Activated CD4-positive, alpha-beta T cell treated with anti-CD3 and anti-CD28 coated beads for 48 hours (primary cell): ENCODE measurements at regions not wholly inside any gene's neighbourhood (a gene's known extent, or its start where the extent isn't known, plus 50 kb on each side); places are given as distances from the start of the nearest gene placed in this dataset.
A peak's percentile ranks its signal among the peaks of the same experiment; 100 is the strongest.

Experiments used
- DNase-seq: peaks from one replicate; pipeline ENCODE4 v3.0.0-alpha.2; 2020

DNA sequence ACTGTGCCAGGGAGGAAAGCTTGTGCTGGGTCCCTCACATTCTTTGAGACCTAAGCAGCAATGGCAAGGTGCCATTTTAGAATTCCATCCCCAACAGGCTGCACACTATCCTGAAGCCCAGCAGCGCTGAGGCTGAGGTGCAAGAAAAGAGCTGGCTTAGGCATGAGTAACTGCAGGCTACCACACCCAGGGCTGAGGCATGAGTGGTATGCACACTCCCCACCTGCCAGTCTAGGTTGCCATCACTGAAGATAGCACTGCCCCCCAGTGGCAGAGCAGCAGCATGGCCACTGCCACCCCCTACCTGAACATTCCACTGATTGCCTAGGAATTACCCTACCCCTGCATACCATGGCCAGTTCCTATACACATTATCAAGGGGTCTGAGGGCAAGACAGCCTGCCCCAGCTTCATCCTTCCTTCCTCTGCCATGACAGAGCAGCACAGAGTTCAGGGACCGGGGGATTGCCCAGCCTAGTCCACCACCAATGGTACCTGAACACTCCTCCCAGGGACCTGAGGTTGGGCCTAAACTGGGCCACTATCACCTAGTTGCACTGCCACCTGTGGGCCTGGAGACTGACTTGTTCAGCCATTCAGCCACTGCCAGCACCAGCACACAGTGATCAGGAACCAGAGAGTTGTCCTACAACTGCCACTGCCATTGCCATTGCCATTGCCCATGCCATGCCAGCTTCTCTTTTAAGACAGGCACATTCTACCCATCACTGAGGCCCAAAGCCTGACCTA lies 129.8 kb downstream of the SATB1 start:
- peak; percentile 59 for DNase-seq

- DNase-seq: no peak
Observed at GRCh38 chr3:18290157-18290556, 135.0 kb downstream of the SATB1 start.

DNA sequence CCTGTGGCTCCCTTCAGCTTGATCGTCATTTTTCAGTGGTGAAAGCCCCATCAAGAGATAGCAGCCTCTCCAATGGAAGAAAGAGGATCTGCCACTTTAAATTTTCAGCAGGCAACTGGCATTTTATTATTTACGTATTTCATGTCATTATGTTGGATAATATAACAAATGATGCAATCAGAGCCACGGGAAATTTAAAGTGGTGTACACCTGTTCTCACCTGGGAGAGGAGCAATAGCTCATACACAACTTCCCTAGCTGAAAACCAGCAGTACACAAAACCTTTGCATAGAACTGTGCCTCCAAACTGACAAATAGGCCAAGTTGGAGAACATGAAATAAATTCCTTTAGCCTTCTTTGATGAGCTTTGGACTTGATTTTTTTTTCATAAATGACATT lies 136.9 kb downstream of the SATB1 start:
- DNase-seq: no peak

DNA sequence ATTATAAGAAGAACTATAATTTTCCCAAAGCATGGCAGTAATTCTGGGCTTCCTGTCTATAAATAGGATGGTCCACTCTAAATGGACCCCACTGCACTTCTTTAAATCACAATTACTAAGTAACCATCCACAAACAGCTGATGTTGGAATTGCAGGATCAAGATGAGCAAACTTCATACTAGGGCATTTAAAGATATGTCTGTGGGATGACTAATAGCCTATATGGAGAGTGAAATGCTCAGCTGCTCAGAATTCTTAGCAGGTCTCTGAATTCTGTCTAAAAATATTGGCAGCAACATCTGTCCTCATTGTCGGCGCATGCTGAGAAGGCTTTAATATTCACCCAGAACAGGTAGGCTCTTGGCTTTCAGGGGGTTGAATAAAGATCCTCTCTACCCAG lies 140.4 kb downstream of the SATB1 start:
- no peak for DNase-seq

DNA sequence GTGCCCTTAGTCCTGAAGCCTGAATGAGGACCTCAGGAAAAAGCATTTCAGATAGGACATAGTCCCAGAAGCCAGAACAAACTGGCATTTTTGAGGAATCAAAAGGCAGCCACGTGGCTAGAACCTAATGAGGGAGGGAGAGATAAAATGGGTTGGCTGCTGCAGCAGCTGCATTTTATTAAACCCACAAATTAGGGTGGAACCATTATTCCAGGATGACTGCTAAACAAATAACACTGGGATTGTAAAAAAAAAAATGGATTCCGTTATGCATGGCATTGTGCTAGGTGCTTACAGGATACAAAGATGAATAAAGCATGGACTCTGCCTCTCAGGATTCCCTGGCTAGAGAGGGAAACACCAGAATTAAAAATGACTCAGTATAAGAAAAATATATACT lies 141.5 kb downstream of the SATB1 start:
- no peak for DNase-seq

GRCh38 chr3:18282507-18282906 lies 142.6 kb downstream of the SATB1 start:
- no peak for DNase-seq

DNA sequence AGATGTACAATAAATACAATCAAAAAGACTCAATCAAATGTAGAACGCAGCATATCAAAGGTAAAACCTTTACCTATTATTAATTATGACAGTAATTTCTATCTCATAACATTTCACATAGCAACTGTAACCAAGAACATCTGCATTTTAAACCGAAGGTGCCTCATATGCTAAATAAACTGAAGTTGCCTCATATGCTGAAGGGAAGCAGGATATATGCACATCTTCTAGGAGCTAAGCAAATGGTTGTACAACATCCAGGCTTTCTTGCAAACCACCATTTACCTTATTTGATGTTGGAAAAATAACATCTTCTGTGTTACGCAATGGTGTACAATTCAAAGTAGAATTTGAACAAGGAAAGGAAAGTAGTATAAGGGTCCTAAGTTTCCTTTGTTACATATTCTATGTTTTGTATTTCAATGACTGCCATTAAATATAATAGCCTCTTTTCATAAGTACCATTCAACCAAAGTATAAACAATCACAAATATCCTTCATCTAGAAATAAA lies 145.9 kb downstream of the SATB1 start:
- DNase-seq: no peak

DNA sequence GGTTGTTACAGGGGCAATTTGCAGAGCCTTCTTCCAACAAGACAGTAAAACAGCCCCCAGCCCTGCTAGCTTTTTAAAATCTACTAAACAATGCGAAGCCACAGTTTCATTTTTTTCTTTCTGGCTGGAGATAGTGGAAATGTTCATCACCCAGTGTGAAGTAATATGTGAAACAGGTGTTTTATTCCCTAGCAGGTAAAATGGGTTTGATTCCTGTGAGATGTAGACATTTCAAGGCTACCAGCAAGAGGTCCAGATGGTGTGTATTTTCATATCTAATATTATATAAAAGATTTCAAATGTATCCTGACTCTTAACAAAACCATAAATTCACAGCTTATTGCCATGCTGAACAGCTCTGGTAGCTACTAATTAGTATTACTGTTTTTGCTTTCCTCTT lies 160.3 kb downstream of the SATB1 start:
- DNase-seq: no peak

DNA sequence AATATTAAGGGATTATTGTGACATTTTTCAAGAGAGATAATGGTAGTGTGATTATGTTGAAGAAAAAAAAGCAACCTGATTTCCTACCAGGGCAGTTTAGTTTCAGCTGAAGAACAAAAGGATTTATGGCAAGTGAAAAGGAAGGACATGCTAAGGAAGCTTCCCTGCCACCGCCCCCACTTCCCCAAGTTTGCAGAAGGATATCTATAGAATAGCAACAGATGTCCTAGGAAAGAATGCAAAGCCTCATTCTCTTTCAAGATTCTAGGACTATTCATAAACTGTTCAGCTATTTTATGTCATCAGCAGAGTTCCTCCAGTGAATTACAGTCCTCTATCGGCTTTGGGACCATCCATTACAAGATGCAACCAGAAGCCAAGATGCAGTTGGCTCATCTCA lies 160.8 kb downstream of the SATB1 start:
- DNase-seq: no peak

DNA sequence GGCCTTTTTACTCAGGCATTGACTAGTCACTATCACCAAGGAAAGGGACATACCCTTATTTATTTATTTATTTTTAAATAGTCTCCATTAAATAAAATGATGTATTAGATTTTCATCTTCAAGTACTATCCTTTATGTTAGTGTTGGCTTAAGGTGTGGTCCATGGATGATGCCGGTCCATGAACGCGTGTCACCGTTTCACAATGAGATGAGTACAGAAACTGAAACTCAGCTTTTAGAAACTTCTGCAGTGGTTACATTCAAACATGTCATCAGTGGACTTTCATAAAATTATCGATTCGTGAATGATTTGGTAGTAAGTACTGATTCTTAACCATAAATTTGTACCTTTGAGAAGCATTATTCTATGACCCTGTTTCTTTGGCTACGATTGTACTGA lies 166.6 kb downstream of the SATB1 start:
- peak; percentile 15 for DNase-seq

DNA sequence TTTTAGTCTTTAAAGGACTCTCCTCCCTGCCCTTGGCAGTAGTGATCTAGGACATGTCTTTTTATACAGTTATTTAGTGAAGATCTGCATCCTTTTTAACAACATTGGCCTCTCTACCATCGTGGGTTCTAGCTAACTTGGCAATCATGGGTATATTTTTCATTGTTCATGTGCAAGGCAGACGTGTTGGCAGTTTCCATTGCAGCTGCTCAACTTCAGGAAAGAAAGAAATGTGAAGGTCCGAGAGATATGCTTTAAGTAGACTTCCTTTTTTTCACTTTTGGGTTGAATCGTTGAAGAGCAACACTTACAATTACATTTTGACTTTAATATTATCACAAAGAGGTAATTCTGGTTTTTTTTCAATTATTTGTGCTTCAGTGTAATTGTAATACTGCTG lies 172.6 kb downstream of the SATB1 start:
- no peak for DNase-seq

DNA sequence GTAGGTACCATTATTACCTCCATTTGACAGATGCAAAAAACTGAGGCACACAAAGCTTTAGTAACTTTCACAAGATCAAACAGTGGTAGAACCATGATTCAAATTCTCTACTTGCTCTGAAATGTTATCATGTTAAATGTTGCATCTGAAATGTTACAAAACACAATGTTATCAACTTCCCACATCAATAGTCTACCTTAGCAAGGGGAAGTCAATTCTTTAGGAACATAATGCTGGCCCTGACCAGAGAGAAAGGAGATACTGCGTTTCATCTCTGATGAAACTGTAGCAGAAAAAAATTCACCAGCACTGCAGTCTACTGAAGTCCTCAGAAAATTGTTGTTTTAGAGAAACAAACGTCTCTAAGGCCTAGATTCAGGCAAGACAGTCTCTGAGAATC lies 174.1 kb downstream of the SATB1 start:
- no peak for DNase-seq

GRCh38 chr3:18249126-18249525 lies 176.0 kb downstream of the SATB1 start:
- DNase-seq: no peak

DNA sequence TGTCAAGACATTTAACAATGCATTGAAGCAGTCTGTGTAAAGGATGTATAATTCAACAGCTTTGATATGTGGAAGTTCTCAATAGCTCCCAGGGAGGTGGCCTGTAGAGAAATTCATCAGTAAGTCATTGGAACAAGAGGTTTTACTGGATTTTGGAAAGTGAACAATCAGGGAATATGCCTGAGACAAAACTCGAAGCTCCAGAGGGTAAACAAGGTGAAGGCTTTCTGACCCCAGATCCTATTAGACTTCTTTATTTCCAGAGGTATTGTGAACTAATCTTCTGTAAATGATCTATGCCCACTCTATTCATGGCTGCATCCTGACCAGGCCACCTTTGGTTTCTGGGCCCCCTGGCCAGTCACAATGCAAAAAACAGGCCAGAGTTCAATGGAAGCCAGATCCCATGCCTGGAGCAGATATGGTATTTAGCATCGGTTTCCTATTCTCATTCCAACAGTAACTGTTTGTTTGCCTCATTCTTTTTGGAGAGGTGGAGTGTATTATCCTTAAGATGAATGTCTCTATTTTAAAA lies 177.3 kb downstream of the SATB1 start:
- DNase-seq: no peak

- no peak for DNase-seq
Observed at GRCh38 chr3:18247139-18247695, 177.9 kb downstream of the SATB1 start.

DNA sequence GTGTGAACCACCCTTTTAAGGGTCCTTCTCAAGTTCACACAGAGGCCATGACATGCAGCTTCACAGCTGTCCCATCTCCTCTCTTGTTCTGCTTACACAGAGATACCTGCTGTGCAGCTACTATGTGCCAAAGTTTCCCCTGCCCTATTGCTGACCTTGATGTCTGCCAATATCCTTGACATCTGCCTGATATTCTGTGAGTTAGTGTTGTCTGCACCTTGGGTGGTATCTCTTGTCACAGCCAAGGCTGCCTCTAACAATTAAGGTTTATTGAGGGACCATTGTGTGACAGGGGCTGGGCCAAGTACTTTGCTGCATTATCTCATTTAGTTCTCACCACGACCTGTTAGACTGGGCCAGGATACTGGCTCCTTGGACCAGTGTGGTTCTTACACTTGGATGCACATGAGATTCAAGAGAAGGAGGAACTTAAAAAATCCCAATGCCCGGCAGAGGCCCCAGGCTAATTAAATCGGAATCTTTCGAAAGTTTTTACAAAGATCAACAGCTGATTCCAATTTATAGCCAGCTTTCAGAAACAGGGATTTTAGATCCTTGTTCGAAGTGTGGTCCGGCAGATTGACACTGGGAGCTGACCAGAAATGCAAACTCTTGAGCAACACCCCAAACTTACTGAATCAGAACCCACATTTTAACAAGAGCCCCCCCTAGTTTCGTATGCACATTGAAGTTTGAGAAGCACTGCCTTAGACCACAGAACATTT lies 178.6 kb downstream of the SATB1 start:
- no peak for DNase-seq

DNA sequence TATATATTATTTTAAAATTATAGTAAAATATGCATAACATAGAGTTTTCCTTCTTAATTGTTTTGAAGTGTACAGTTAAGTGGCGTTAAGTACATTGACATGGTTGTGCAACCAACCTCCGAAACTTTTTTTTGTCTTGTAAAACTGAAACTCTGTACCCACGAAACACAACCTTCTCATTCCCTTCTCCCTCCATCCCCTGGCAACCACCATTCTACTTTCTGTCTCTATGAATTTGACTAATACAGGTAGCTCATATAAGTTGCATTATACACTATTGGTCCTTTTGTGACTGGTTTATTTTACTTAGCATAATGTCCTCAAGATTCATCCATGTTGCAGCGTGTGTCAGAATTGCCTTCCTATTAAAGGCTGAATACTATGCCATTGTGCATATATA lies 179.4 kb downstream of the SATB1 start:
- no peak for DNase-seq

DNA sequence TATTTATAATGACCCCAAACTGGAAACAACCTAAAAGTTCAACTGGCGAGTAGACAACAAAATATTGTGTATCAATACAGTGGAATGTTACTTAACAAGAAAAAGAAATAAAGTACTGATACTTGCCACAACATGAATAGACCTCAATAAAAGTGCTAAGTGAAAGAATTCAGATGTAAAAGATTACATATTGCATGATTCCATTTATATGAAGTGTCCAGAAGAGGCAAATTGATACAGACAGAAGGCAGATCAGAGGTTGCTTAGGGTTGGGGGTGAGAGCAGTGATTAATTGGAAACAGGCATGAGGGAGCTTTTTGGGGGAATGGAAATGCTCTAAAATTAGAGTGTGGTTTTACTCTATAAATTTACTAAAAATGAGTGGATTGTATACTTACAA lies 183.3 kb downstream of the SATB1 start:
- no peak for DNase-seq

DNA sequence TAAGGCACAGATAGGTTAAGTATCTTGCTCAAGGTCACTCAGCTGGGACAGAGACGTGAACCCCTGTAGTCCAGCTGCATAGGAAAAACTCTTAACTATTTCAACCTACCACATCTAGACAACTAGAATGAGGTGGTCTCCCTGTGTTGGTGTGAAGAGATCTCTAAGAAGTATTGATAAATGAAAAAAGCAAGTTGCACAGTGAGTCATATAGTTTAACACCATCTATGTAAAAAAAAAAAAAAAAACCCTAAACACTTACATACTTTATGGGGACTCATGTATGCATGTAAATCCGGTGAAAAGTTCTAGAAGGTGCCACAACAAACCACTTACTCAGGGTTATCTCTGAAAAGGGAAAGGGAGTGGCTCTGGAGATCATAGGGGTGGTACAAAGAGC lies 185.5 kb downstream of the SATB1 start:
- no peak for DNase-seq

- no peak for DNase-seq
Observed at GRCh38 chr3:18238746-18239331, 186.3 kb downstream of the SATB1 start.

DNA sequence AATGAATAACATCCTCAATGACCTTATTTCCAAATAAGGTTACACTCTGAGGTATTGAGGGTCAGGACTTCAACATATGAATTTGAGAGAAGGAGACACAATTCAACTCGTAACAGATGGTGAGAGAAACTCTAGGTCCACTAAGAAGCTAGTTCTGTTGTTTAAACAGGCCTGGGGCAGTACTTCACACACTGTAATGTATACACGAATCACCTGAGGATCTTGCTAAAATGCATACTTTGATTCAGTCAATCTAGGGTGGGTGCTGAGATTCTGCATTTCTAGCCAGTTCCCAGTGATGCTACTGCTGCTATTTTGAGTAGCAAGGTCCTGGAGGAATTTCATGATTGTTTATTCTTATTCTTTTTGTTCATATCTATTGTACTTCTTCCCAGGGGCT lies 186.8 kb downstream of the SATB1 start:
- no peak for DNase-seq

DNA sequence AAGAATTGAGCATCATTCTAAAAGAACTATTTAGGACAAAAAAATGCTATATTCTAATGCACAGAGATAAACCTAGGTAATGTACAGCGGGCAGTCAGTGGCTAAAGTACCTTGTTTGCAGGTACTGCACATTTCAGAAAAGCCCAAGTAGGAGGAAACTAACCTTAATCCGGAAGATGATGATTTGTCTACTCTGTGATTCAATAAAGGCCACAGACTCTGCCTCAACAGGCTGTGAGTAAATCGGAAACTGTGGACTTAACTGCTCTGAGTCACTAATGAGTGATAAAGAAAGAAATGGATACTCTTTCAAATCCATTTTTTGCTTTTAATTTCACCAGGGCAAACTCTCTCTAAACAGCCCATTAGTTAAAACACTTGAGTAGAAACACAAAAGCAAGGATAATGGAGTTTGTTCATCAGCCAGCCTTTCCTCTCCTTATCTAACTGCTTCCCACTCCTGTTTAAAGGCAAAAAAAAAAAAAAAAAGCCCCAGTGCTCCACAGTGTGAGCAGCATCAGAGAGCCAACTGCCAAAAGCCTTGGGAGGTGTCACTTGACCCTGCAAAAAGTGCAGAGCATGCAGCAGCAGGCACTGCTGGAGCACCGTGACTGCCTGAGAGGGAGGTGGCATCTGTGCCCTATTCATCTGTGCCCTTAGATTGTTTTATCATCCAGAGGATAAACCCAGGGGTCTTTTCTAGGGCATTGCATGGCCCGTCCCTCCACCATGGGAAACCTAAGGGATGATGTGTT lies 187.7 kb downstream of the SATB1 start:
- peak; percentile 13 for DNase-seq

DNA sequence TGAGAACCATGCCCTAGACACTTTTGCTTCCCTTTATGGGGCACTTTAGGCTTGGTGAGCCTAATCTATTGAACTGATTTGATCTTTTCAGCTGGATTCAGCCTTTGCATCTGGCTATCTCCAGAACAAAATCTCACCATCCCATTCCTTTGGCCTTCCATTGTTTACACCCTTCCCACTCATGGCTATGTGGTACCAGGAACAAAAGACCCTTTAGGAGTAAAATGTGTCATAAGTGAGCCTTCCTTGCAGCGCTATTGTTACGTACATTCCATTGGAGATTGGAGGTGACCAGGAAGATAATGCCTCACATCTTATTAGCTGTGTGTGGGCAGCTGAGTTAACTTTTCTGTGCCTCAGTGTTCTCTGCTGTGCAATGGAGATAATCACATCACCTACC lies 188.4 kb downstream of the SATB1 start:
- DNase-seq: no peak
